ENCODE measurements at regions not wholly inside any gene's neighbourhood (a gene's known extent, or its start where the extent isn't known, plus 50 kb on each side); places are given as distances from the start of the nearest gene placed in this dataset.

- Histone ChIP-seq H3K27ac (ENCODE audit: low read depth, low read length, severe bottlenecking) (no peak overlapping the region), H3K36me3 (ENCODE audit: control insufficient read depth, insufficient read depth, low read length) (no peaks in the 10 kb centered on the region), H3K4me1 (ENCODE audit: control insufficient read depth, insufficient read depth, low read length, poor library complexity, severe bottlenecking) (no peaks in the 10 kb centered on the region), H3K4me3 (ENCODE audit: extremely low read depth, insufficient read depth, low read length, poor library complexity, severe bottlenecking) (no peak overlapping the region), H3K9me3 (ENCODE audit: control insufficient read depth, low read length) (no peaks in the 10 kb centered on the region)
- WGBS, 2 experiments (ENCODE audit: insufficient coverage in 2 of 2) = 88% methylated on average over 1 of the region's 1 CpG; no CpG with 5 or more reads in 1 of the 2 experiments
Observed at GRCh38 chr10:62671104-62671503, 133.4 kb upstream of the ADO start.

DNA sequence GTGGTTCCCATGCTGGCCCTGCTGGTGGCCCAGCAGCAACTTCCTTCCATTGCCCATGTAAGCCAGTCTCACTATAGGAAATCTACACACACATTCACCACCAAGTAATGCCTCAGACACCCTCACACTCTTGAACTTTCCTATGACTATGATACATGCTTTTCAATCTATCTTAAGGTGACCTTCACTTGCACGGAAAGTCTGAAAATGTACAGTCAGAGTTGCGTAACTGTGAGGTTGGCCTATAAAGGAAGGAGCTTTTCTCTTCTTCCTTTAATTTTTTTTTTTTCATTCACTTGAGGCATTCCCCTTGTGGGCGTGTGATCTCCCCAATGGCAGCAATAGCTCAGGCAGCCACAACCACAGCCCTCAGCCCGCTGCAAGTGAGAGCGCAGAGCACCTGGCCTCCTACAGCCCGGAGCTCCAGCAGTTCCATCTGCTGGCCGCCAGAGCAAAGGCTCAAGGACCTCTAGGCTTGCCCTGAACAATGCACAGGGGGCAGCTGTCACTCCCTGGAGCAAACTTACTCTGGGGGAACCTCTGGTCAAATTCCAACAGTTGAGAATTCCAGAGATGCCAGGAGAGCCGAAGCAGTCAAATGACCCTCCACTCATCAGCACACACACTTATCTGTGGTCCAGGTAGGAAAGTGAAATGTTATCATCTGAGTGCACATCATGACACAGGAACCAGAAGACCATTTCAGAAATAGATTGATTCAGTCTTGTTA lies 123.1 kb upstream of the ADO start:
- H3K9me3 ChIP-seq (ENCODE audit: control insufficient read depth, low read length) = no peaks in the 10 kb centered on the region
- no peaks in the 10 kb centered on the region for H3K4me1 ChIP-seq (ENCODE audit: control insufficient read depth, insufficient read depth, low read length, poor library complexity, severe bottlenecking)
- 61 to 72% methylated on average over 3 to 5 of the region's 8 CpGs for WGBS, 2 experiments (ENCODE audit: insufficient coverage in 2 of 2)
- no peak overlapping the region for H3K4me3 ChIP-seq (ENCODE audit: extremely low read depth, insufficient read depth, low read length, poor library complexity, severe bottlenecking)
- no peaks in the 10 kb centered on the region for H3K36me3 ChIP-seq (ENCODE audit: control insufficient read depth, insufficient read depth, low read length)
- no peak overlapping the region for H3K27ac ChIP-seq (ENCODE audit: low read depth, low read length, severe bottlenecking)

DNA sequence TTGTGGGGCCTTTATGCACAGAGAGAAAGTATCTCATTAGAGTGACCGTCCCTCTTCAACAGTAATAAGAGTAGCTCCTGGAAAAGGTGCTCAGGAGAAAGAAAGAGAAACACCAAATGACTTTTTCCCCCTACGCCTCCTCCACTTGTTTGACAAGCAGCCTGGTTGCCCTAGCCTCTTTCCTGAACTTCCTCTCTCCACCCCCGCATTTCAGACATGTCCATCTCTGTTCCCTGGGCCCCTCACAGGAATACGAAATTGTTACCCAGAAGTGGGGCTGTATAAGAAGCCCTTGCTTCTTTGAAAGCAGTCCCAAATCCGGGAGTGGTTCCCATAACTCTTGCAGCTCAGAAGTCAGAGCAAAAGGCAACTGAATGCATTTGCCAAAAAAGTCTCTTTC lies 119.6 kb upstream of the ADO start:
- Histone ChIP-seq H3K4me1 (ENCODE audit: control insufficient read depth, insufficient read depth, low read length, poor library complexity, severe bottlenecking) (no peaks in the 10 kb centered on the region), H3K27ac (ENCODE audit: low read depth, low read length, severe bottlenecking) (no peak overlapping the region), H3K4me3 (ENCODE audit: extremely low read depth, insufficient read depth, low read length, poor library complexity, severe bottlenecking) (no peak overlapping the region), H3K9me3 (ENCODE audit: control insufficient read depth, low read length) (no peaks in the 10 kb centered on the region), H3K36me3 (ENCODE audit: control insufficient read depth, insufficient read depth, low read length) (no peaks in the 10 kb centered on the region)
- 62 to 76% methylated on average over 3 to 4 of the region's 5 CpGs for WGBS, 2 experiments (ENCODE audit: insufficient coverage in 2 of 2)

GRCh38 chr10:62687230-62687748 lies 117.2 kb upstream of the ADO start:
- no peak overlapping the region for H3K4me3 ChIP-seq (ENCODE audit: extremely low read depth, insufficient read depth, low read length, poor library complexity, severe bottlenecking)
- H3K27ac ChIP-seq (ENCODE audit: low read depth, low read length, severe bottlenecking) = no peak overlapping the region
- no peaks in the 10 kb centered on the region for H3K36me3 ChIP-seq (ENCODE audit: control insufficient read depth, insufficient read depth, low read length)
- H3K4me1 ChIP-seq (ENCODE audit: control insufficient read depth, insufficient read depth, low read length, poor library complexity, severe bottlenecking) = no peaks in the 10 kb centered on the region
- H3K9me3 ChIP-seq (ENCODE audit: control insufficient read depth, low read length) = no peaks in the 10 kb centered on the region

GRCh38 chr10:62688971-62689700 lies 115.4 kb upstream of the ADO start:
- no peaks in the 10 kb centered on the region for H3K9me3 ChIP-seq (ENCODE audit: control insufficient read depth, low read length)
- no peak overlapping the region for H3K4me3 ChIP-seq (ENCODE audit: extremely low read depth, insufficient read depth, low read length, poor library complexity, severe bottlenecking)
- whole genome bisulfite sequencing, 2 experiments (ENCODE audit: insufficient coverage in 2 of 2) = 70 to 100% methylated on average over 1 to 2 of the region's 2 CpGs
- H3K36me3 ChIP-seq (ENCODE audit: control insufficient read depth, insufficient read depth, low read length) = no peaks in the 10 kb centered on the region
- no peak overlapping the region for H3K27ac ChIP-seq (ENCODE audit: low read depth, low read length, severe bottlenecking)
- H3K4me1 ChIP-seq (ENCODE audit: control insufficient read depth, insufficient read depth, low read length, poor library complexity, severe bottlenecking) = no peaks in the 10 kb centered on the region

DNA sequence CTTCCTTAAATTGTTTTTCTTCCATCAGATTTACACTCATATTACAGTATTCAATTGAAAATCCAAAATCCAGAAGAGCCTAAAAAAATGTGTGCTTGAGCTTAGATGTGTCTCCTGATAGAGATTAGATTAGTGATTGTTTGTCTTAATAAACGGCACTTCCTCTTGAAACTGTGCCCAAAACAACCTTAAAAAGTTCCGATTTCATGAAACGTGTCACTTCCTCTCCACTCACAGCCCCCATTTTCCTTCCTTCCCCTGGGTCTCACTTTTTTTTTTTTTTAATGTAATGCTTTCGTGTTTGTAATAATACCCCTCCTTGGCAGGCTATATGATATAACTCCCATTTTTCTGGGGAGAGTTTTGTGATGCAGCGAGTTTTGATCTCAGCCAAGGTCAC lies 114.8 kb upstream of the ADO start:
- no peak overlapping the region for H3K27ac ChIP-seq (ENCODE audit: low read depth, low read length, severe bottlenecking)
- no peaks in the 10 kb centered on the region for H3K9me3 ChIP-seq (ENCODE audit: control insufficient read depth, low read length)
- 100% methylated on average over 1 to 2 of the region's 5 CpGs for WGBS, 2 experiments (ENCODE audit: insufficient coverage in 2 of 2)
- H3K4me3 ChIP-seq (ENCODE audit: extremely low read depth, insufficient read depth, low read length, poor library complexity, severe bottlenecking) = no peak overlapping the region
- H3K4me1 ChIP-seq (ENCODE audit: control insufficient read depth, insufficient read depth, low read length, poor library complexity, severe bottlenecking) = no peaks in the 10 kb centered on the region
- no peaks in the 10 kb centered on the region for H3K36me3 ChIP-seq (ENCODE audit: control insufficient read depth, insufficient read depth, low read length)

- no peaks in the 10 kb centered on the region for H3K36me3 ChIP-seq (ENCODE audit: control insufficient read depth, insufficient read depth, low read length)
- H3K27ac ChIP-seq (ENCODE audit: low read depth, low read length, severe bottlenecking) = no peak overlapping the region
- no peak overlapping the region for H3K4me3 ChIP-seq (ENCODE audit: extremely low read depth, insufficient read depth, low read length, poor library complexity, severe bottlenecking)
- no peaks in the 10 kb centered on the region for H3K4me1 ChIP-seq (ENCODE audit: control insufficient read depth, insufficient read depth, low read length, poor library complexity, severe bottlenecking)
- WGBS, 2 experiments (ENCODE audit: insufficient coverage in 2 of 2) = 100% methylated on average over 1 of the region's 3 CpGs; no CpG with 5 or more reads in 1 of the 2 experiments
- no peaks in the 10 kb centered on the region for H3K9me3 ChIP-seq (ENCODE audit: control insufficient read depth, low read length)
Observed at GRCh38 chr10:62690703-62691102, 113.8 kb upstream of the ADO start.

GRCh38 chr10:62691336-62691735 lies 113.2 kb upstream of the ADO start:
- Histone ChIP-seq H3K27ac (ENCODE audit: low read depth, low read length, severe bottlenecking) (no peak overlapping the region), H3K4me3 (ENCODE audit: extremely low read depth, insufficient read depth, low read length, poor library complexity, severe bottlenecking) (no peak overlapping the region), H3K9me3 (ENCODE audit: control insufficient read depth, low read length) (no peaks in the 10 kb centered on the region), H3K4me1 (ENCODE audit: control insufficient read depth, insufficient read depth, low read length, poor library complexity, severe bottlenecking) (no peaks in the 10 kb centered on the region), H3K36me3 (ENCODE audit: control insufficient read depth, insufficient read depth, low read length) (no peaks in the 10 kb centered on the region)
- WGBS, 2 experiments (ENCODE audit: insufficient coverage in 2 of 2) = 67% methylated on average over 4 of the region's 4 CpGs; no CpG with 5 or more reads in 1 of the 2 experiments

GRCh38 chr10:62692085-62692484 lies 112.4 kb upstream of the ADO start:
- WGBS, 2 experiments (ENCODE audit: insufficient coverage in 2 of 2) = 11 to 58% methylated on average over 2 of the region's 5 CpGs
- Histone ChIP-seq H3K36me3 (ENCODE audit: control insufficient read depth, insufficient read depth, low read length) (no peaks in the 10 kb centered on the region), H3K4me1 (ENCODE audit: control insufficient read depth, insufficient read depth, low read length, poor library complexity, severe bottlenecking) (no peaks in the 10 kb centered on the region), H3K27ac (ENCODE audit: low read depth, low read length, severe bottlenecking) (no peak overlapping the region), H3K9me3 (ENCODE audit: control insufficient read depth, low read length) (no peaks in the 10 kb centered on the region), H3K4me3 (ENCODE audit: extremely low read depth, insufficient read depth, low read length, poor library complexity, severe bottlenecking) (no peak overlapping the region)

DNA sequence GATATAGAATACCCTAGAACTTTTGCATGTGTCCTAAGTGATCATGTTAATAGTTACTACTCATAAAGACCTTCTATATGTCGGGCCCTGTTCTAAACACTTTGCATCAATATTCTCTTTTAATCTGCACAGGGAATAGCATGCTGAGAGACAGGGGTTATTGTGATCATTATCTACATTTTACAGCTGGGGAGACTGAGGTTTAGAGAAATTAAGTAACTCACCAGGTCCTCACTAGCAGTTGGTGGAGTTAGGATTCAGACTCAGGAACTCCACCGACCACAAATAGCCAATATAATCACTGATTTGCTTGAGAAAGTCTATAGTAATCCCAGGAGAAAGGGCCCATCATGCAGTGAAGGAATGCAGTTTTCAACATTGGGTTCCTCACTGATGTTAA lies 111.2 kb upstream of the ADO start:
- Histone ChIP-seq H3K36me3 (ENCODE audit: control insufficient read depth, insufficient read depth, low read length) (no peaks in the 10 kb centered on the region), H3K9me3 (ENCODE audit: control insufficient read depth, low read length) (no peaks in the 10 kb centered on the region), H3K4me1 (ENCODE audit: control insufficient read depth, insufficient read depth, low read length, poor library complexity, severe bottlenecking) (no peaks in the 10 kb centered on the region), H3K27ac (ENCODE audit: low read depth, low read length, severe bottlenecking) (no peak overlapping the region), H3K4me3 (ENCODE audit: extremely low read depth, insufficient read depth, low read length, poor library complexity, severe bottlenecking) (no peak overlapping the region)
- WGBS, 2 experiments (ENCODE audit: insufficient coverage in 2 of 2) = no CpG with 5 or more reads among the region's 2 CpGs

Measured in mesodermal cell (in vitro differentiated cells).